GM12872 (cell line): ENCODE measurements at regions not wholly inside any gene's neighbourhood (a gene's known extent, or its start where the extent isn't known, plus 50 kb on each side); places are given as distances from the start of the nearest gene placed in this dataset.

Experiments used
- CTCF ChIP-seq: IDR thresholded peaks from 3 replicates; pipeline ENCODE4 v1.5.1; 2011; ENCODE audit warnings: low read depth, mild to moderate bottlenecking, low read length, moderate library complexity; ENCODE audit not compliant: insufficient read depth

DNA sequence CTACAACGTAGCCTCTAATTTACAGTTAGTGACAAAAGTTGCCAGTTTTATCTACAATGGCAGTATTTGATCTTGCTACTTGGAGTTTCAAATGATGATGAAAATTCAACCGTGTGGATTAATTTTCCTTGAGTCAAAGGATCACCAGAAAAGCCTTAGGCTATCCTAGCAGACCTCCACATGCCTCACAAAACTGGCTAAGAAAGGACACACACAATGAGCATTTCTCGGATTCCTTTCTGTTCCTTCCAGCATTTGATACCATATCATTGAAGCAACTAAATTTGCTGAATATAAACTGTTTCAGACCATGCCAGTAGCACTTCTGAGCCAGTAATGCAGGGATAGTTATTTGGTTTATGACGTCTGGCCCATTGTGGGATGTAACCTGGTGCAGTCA, 587.4 kb upstream of the MDFIC2 start:
- TF ChIP-seq CTCF: no peak

DNA sequence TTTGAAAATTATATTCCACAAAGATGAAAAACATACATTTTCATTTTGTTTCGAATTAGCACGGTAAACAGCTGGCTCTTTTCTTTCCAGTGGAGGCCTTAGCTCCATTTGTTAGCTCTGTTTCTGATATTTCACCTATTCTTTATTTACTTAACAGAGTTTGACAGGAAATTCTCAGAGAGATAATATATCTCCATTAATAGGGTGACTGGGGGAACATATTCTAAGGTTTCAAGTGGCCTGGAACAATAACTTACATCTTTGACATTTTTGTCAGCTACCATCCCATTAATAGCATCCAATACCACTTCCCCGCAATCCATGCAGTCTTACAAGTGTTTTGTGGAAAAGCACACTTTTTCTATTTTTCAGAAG, 577.6 kb upstream of the MDFIC2 start:
- TF ChIP-seq CTCF: no peak

DNA sequence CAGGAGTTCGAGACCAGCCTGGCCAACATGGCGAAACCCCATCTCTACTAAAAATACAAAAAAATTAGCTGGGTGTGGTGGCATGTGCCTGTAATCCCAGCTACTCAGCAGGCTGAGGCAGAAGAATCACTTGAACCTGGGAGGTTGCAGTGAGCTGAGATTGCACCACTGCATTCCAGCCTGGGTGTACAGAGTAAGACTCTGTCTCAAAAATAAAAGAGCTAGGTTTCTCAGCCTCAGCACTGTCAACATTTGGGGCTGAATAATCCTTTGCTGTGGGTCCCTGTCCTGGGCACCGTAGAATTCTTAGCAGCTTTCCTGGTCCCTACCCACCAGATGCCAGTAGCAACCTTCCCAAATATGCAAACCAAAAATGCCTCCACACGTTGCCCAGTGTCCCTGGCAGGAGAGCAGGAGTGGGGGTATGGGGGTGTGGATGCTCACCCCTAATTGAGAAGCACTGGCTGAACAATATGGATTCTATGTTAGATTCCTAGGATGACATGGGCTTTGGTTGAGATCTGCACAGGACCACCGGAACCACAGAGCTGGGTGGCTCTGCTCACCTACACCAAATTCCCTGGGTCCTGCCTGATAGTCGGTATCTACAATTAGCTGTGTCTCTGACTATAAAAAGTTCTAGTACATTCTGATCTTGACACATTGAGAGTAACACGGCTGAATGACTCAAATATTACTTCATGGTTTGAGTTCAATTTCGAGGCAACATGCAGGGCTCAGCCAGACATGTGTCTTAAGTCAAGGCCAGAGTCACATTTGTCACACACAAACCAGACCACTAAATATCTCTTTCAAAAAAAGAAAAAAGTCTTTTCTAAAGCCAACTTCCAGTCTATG, 577.0 kb upstream of the MDFIC2 start:
- TF ChIP-seq CTCF: no peak

DNA sequence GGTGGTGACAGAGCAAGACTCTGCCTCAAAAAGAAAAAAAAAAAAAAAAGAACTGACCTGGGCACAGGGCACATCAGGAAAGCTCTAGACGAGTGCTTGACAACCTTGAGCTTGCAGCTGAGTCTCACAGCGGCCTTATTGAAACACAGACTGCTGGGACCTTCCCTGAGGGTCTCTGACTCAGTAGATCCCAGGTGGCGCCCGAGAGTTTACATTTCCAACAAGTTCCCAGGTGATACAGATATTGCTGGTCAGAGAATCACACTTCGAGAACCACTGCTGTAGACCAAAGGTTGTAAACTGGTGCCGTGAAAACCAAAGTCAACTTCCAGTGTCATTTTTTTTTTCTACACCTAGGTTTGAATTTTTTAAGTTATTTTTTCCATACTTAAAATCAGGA, 573.2 kb upstream of the MDFIC2 start:
- no peak for TF ChIP-seq CTCF

DNA sequence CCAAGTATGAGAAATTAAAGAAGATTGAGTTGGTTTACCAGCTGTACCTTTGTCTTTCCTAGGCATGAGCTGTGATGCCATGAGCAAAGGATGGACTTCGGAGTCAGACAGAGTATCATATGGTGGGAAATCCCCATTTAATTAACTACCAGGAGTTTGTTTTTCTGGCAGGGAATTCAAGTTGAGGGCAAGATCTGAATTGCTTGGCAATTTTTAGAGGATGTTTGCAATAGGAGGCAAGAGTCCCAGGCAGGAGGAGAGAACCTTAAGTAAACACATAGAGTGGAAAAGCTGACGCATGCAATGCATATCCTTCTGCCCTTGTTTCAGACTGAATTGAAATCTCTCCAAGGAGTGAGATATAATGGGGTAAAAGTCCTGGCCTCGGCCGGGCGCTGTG, 569.7 kb upstream of the MDFIC2 start:
- TF ChIP-seq CTCF: no peak

DNA sequence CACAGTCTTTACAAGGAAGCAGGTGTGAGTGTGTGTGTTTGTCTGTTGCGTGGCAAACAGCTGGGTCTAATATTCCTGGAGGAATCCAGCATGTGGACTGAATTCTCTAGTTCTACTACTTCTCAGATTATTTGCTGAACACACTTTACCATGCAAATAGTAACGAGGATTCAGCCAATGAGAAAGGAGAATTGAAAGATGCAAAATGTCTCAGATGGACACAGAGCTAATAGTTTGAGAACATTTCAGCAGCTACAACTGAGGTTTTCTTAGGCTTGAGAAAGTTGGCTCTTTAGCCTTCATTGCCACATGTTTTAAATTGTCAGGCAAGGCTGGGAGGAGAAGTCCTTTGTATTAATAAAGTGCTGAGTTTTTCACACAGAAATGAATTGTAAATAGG, 568.0 kb upstream of the MDFIC2 start:
- no peak for TF ChIP-seq CTCF

DNA sequence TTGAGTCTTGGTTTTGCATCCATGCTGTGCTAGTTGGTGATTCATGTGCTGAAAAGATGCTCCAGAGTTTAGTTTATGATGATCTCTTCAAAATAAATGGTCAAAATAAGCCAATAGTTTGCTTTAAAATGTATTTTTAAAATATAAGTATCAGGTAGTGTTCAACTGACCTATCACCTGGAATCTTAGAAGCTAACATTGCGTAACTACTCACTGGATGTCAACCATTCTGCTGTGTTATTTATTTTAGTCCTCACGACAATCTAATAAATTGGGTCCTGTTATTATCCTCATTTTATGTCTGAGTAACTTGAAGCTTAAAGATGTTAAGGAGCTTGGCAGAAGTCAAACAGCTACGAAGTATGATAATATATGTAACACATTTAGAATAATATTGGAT, 563.7 kb upstream of the MDFIC2 start:
- no peak for TF ChIP-seq CTCF
